GM10266 (cell line): ENCODE measurements at regions not wholly inside any gene's neighbourhood (a gene's known extent, or its start where the extent isn't known, plus 50 kb on each side); places are given as distances from the start of the nearest gene placed in this dataset.

Experiments
- DNase-seq: peaks from one replicate; pipeline ENCODE4 v3.0.0; 2012; ENCODE audit errors: extremely low spot score
- TF ChIP-seq, protein P1 (sequence below): IDR thresholded peaks from 2 replicates; pipeline ENCODE4 v1.5.1; 2012; ENCODE audit warnings: mild to moderate bottlenecking, low read depth; ENCODE audit not compliant: control insufficient read depth, insufficient read depth; ENCODE audit errors: missing control alignments

DNA sequence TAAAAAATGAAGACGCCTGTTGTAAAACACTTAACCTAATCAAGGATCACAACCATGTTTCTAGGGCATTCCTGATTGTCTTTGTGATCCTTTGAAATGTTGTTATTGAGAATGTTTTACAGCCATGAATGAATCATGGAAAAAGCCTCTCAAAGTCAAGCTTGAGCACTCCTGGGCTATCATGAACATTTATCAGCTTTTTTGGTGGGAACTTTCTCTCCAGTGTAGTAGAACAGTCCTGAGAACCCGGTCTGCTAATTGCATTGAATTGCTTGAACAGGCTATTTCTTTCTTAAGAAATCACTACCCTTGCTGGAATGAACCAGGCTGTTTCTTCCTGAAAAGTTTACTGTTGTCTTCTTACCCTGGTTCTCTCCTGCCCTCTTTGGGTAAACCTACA lies 516.5 kb downstream of the FGF9 start:
- no peak for DNase-seq
- TF ChIP-seq, protein P1, sequence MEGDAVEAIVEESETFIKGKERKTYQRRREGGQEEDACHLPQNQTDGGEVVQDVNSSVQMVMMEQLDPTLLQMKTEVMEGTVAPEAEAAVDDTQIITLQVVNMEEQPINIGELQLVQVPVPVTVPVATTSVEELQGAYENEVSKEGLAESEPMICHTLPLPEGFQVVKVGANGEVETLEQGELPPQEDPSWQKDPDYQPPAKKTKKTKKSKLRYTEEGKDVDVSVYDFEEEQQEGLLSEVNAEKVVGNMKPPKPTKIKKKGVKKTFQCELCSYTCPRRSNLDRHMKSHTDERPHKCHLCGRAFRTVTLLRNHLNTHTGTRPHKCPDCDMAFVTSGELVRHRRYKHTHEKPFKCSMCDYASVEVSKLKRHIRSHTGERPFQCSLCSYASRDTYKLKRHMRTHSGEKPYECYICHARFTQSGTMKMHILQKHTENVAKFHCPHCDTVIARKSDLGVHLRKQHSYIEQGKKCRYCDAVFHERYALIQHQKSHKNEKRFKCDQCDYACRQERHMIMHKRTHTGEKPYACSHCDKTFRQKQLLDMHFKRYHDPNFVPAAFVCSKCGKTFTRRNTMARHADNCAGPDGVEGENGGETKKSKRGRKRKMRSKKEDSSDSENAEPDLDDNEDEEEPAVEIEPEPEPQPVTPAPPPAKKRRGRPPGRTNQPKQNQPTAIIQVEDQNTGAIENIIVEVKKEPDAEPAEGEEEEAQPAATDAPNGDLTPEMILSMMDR, result no peak

DNA sequence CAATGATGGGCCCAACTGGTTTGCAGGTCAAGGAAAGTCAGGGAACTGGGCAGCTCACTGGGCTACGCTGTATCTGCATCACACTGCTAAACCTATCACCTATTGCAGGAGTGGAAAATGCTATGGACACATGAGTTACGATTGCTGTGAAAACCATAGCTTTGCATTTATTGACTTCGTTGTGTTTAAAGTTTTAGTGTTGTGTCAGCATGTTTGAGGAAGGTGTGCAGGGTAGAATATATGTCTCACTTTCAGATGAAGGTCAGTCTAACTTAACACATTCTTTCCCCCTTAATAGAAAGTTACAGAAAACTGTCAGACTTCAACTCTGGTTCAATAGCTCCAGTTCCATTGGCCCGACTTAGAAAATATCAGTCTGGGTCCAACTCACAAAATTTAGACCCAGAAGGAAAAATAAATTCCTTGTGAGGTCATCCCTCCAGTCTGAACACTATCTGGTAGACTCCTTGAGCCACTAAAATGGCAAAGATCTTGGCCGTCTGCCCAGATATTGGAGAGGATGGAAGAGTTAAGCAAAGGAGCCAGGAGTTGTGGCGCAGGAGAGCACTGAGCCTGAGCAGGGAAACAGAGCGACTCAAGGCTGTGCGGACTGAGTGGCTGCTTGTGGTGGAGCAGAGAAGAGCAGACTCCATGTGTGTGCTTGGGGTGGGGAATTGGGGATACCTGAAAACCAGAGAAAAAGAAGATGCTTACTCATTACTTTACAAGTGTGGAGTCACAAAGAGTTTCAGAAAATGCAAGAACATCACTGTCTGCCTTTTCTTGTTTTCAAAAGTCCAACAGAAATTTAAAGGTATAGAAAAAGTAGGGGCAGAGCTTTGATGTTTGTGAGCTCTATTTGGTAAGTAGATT lies 518.5 kb downstream of the FGF9 start:
- TF ChIP-seq, protein P1, result no peak
- no peak for DNase-seq

- DNase-seq, result no peak
- TF ChIP-seq, protein P1, result no peak
Observed at GRCh38 chr13:22193070-22193469, 522.2 kb downstream of the FGF9 start.

DNA sequence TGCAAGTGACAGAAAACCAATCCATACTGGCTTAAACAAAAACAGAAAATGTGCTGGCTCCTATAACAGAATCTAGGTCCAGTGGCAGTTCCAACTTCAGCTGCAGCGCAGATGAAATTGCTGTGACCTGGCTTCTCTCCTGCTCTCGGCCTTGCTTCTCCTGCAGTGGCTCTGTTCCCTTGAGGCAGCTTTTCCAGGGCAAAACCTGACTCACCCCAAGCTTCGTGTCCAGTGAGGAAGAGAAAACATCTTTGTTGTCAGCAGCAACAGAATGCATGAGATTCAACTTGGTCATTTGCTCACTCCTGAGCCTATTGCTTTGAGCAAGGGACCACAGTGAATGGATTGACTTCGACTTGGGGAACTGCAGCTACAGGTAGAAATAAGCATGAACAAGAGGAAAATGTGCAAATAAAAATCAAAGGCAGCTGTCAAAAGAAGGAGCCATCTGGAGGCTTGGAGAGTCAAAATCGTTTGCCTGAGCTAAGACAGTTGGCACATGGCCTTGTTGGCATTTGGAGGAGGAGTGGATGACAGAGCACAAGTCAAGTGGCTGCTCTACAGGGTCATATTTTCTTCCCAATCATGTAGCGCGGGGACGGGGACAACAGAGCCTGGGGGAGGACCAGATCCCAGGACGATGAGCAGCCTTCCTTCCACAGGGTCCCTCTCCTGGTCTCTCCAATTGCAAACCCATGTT lies 523.4 kb downstream of the FGF9 start:
- DNase-seq, result no peak
- TF ChIP-seq, protein P1, result no peak

DNA sequence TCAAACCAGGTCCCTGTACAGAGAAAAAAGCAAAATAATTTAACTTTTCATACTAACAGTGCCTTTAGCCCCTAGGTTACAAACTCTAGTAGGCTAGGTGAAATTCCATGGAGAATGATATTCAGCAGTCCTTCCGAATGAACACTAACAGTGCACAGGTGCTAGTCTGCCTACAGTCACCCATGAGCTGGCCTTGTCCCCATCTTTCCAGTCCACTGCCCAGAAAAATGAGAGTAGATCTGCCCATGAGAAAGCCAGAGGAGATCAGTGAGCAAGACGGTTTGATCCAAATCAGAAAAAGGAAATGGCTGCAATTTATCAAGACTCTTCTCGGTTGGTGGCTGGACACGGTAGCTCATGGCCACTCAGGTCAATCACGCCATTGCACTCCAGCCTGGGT lies 524.9 kb downstream of the FGF9 start:
- DNase-seq, result no peak
- TF ChIP-seq, protein P1, result no peak

DNA sequence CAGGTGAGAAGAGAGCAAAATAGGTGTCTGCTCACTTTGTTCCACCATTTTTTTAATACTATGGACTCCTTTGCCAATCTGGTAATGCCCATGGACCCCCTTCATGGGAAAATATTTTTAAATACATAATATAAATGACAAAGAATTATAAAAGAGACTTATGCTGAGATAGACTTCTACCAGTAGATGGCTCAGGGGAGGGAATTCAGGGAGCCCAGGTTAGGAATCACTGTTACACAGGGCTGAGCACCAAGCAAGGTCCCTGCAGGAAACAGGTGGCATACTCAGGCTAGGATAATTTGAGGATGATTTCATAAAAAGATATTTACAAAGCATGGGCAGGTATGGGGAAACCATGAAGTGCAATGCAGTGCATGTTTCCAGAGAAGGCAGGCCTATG lies 525.9 kb downstream of the FGF9 start:
- TF ChIP-seq, protein P1, result no peak
- DNase-seq, result no peak

- TF ChIP-seq, protein P1, result no peak
- DNase-seq, result no peak
Observed at GRCh38 chr13:22198001-22198400, 527.1 kb downstream of the FGF9 start.
